PC-9 (cell line): ENCODE measurements at regions not wholly inside any gene's neighbourhood (a gene's known extent, or its start where the extent isn't known, plus 50 kb on each side); places are given as distances from the start of the nearest gene placed in this dataset.

Experiments
- EZH2 ChIP-seq: fragments of 200-600 bp; sonication (generic); IDR thresholded peaks from 2 replicates; pipeline ENCODE4 v1.8.0; 2017; ENCODE audit warnings: antibody characterized with exemption, low read depth
- TF ChIP-seq, protein P1 (sequence below): fragments of 200-600 bp; sonication (generic); conservative IDR thresholded peaks from 2 replicates; pipeline ENCODE4 v1.6.1; 2017; ENCODE audit warnings: mixed run types, antibody characterized with exemption, mild to moderate bottlenecking, moderate library complexity

DNA sequence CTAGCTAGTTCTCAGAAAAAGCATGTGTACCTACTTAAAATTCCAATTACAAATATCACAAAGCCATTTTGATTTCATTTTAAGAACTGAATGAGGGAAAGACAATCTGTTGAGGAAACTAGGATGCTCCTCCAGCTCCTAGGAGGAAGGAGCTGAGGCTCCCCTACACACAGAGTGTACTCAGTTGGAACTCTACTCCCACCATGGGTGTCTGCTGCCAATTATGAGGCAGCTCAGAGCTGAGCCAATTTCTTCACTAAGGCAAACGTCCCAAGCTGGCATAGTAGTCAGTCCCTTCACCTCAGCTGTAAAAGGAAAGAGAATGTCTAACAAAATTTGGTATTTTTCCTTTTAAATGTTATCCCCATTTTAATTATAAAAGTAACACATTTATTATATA, 300.0 kb upstream of the TRPC7 start:
- no peak for TF ChIP-seq EZH2
- TF ChIP-seq, protein P1, sequence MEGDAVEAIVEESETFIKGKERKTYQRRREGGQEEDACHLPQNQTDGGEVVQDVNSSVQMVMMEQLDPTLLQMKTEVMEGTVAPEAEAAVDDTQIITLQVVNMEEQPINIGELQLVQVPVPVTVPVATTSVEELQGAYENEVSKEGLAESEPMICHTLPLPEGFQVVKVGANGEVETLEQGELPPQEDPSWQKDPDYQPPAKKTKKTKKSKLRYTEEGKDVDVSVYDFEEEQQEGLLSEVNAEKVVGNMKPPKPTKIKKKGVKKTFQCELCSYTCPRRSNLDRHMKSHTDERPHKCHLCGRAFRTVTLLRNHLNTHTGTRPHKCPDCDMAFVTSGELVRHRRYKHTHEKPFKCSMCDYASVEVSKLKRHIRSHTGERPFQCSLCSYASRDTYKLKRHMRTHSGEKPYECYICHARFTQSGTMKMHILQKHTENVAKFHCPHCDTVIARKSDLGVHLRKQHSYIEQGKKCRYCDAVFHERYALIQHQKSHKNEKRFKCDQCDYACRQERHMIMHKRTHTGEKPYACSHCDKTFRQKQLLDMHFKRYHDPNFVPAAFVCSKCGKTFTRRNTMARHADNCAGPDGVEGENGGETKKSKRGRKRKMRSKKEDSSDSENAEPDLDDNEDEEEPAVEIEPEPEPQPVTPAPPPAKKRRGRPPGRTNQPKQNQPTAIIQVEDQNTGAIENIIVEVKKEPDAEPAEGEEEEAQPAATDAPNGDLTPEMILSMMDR, result no peak
